ENCODE measurements at regions not wholly inside any gene's neighbourhood (a gene's known extent, or its start where the extent isn't known, plus 50 kb on each side); places are given as distances from the start of the nearest gene placed in this dataset.

GRCh38 chr2:830419-831224, 120.0 kb upstream of the SNTG2 start:
- no peak for TF ChIP-seq GMEB1 (CRISPR knock-in tag; IDR thresholded peaks at IDR 0.05; ENCODE audit: borderline replicate concordance)
- no peak for TF ChIP-seq KDM5A (IDR thresholded peaks at IDR 0.05; ENCODE audit: borderline replicate concordance, low read length)
- no peak for TF ChIP-seq POLR2A (IDR thresholded peaks at IDR 0.05; ENCODE audit: insufficient read depth in 1 of 2, low read depth in 2 of 2, low read length in 2 of 2)
- no peak for TF ChIP-seq GABPB1 (CRISPR knock-in tag; IDR thresholded peaks at IDR 0.05)
- no peak for TF ChIP-seq ZBTB8A (CRISPR knock-in tag; IDR thresholded peaks at IDR 0.05; ENCODE audit: borderline replicate concordance, low read depth)
- no peak for TF ChIP-seq SMAD3 (CRISPR knock-in tag; IDR thresholded peaks at IDR 0.05)
- no peak for TF ChIP-seq REST (IDR thresholded peaks at IDR 0.05; ENCODE audit: borderline replicate concordance in 1 of 2, low read depth in 1 of 2, low read length in 2 of 2)
- TF ChIP-seq HMGXB4 (CRISPR knock-in tag; IDR thresholded peaks at IDR 0.05; ENCODE audit: borderline replicate concordance in 1 of 2, low read depth in 1 of 2): no peak
- no peak for TF ChIP-seq ZNF207 (IDR thresholded peaks at IDR 0.05; ENCODE audit: borderline replicate concordance)
- no peak for TF ChIP-seq ATF3 (CRISPR knock-in tag; IDR thresholded peaks at IDR 0.05)
- TF ChIP-seq CTCF (CRISPR knock-in tag; IDR thresholded peaks at IDR 0.05): no peak
- TF ChIP-seq ZNF879 (CRISPR knock-in tag; IDR thresholded peaks at IDR 0.05): no peak
- TF ChIP-seq ZNF768 (CRISPR knock-in tag; IDR thresholded peaks at IDR 0.05): no peak
- no peak for TF ChIP-seq FOXK2 (IDR thresholded peaks at IDR 0.05)
